ENCODE measurements at regions not wholly inside any gene's neighbourhood (a gene's known extent, or its start where the extent isn't known, plus 50 kb on each side); places are given as distances from the start of the nearest gene placed in this dataset.

DNA sequence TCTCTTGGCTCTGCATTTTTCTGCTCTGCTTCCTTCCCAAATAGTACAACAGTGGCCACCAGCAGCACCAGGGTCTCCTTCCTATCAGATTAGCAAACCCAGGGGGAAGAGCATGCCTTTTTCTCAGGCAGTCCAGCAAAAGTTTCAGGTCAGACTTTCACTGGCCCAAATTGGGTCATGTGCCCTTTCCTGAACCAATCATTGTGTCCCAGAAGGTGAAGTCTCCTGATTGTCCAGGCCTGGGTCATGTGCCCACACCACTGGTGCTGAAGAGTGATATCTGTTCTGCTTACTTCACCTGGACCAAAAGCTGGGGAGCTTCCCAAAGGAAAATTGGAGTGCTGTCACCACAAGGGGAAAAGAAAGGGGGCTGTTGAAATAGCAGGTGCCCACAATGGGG lies 64.1 kb upstream of the ALX4 start (continued):
- TF ChIP-seq MEF2B (IDR thresholded peaks at IDR 0.05; ENCODE audit: partially characterized antibody, poor library complexity, severe bottlenecking) (no peak), ZBED1 (IDR thresholded peaks at IDR 0.05; ENCODE audit: borderline replicate concordance) (no peak), ATF7 (IDR thresholded peaks at IDR 0.05; ENCODE audit: low read depth) (no peak), HDAC6 (IDR thresholded peaks at IDR 0.05; ENCODE audit: unreplicated experiment) (no peak), ZNF24 (IDR thresholded peaks at IDR 0.05) (no peak), SP1 (IDR thresholded peaks at IDR 0.05; ENCODE audit: low read depth, low read length) (no peak)

DNA sequence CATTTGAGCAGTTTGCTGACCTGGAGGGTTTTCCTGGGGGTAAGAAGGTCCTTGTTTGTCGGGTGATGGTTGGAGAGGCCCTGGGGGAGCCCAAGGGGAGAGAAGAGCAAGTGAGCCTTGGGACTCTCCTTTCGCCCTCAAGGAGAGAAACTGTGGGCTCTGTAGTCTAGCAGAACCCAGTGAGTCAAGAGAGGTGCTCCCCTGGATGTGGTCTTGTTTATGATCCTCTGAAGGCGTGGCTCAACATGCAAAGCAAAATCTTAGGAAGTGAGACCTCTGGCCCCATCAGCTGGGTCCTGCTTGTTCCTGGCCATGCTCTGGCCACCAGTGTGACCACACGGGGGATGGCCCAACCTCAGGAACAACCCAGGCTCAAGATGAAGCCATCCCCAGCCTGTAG lies 66.5 kb upstream of the ALX4 start:
- no peak for DNase-seq (ENCODE audit: low read depth, low spot score)
- ChIA-PET CTCF (no interaction called here), RAD21 (ENCODE audit: unreplicated experiment) (no interaction called here), SMC1A (ENCODE audit: uncharacterized antibody, unreplicated experiment) (no interaction called here), POLR2A (no interaction called here)
- Histone ChIP-seq H3K9me3 (replicated peaks; ENCODE audit: control insufficient read depth, insufficient read depth, low read length) (no peaks in the 10 kb centered on the region; the same call in 2 of the 3 replicates), H3K27ac (ENCODE audit: control insufficient read depth, insufficient read depth) (no peak overlapping the region), H3K9ac (ENCODE audit: control insufficient read depth, insufficient read depth, low read length) (no peak overlapping the region), H3K4me1 (ENCODE audit: control insufficient read depth, insufficient read depth, low read length) (no peaks in the 10 kb centered on the region), H3K27me3 (replicated peaks in 1 of 2; ENCODE audit: control insufficient read depth in 2 of 2, insufficient read depth in 2 of 2, low read length in 1 of 2) (no peaks in the 10 kb centered on the region; a peak in 1 of 4 replicates), H3K36me3 (ENCODE audit: control insufficient read depth in 2 of 2, insufficient read depth in 2 of 2, low read length in 1 of 2) (no peaks in the 10 kb centered on the region), H3K4me2 (ENCODE audit: control insufficient read depth, insufficient read depth) (no peak overlapping the region), H4K20me1 (ENCODE audit: control insufficient read depth, insufficient read depth) (no peaks in the 10 kb centered on the region), H3K4me3 (no peak overlapping the region), H2AFZ (ENCODE audit: control insufficient read depth, low read depth, low read length) (no peak overlapping the region), H3K79me2 (ENCODE audit: control insufficient read depth, insufficient read depth, low read length) (no peaks in the 10 kb centered on the region)
- FAIRE-seq: no peak
- intact Hi-C loops (cut with micrococcal nuclease; ENCODE audit: unreplicated experiment): no loop called here
- BruUV-seq (replicated peaks): no TSS peak
- in situ Hi-C loops (cut with MboI): no loop called here
- ATAC-seq: no peak
- 13% methylated on average over 4 of the region's 4 CpGs for WGBS (ENCODE audit: insufficient coverage, insufficient replicate concordance, low lambda C conversion rate, missing lambda C conversion rate)
- TF ChIP-seq, protein P1, sequence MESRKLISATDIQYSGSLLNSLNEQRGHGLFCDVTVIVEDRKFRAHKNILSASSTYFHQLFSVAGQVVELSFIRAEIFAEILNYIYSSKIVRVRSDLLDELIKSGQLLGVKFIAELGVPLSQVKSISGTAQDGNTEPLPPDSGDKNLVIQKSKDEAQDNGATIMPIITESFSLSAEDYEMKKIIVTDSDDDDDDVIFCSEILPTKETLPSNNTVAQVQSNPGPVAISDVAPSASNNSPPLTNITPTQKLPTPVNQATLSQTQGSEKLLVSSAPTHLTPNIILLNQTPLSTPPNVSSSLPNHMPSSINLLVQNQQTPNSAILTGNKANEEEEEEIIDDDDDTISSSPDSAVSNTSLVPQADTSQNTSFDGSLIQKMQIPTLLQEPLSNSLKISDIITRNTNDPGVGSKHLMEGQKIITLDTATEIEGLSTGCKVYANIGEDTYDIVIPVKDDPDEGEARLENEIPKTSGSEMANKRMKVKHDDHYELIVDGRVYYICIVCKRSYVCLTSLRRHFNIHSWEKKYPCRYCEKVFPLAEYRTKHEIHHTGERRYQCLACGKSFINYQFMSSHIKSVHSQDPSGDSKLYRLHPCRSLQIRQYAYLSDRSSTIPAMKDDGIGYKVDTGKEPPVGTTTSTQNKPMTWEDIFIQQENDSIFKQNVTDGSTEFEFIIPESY (IDR thresholded peaks at IDR 0.05): no peak
- TF ChIP-seq ZNF622 (IDR thresholded peaks at IDR 0.05): no peak
- TF ChIP-seq, protein P2, sequence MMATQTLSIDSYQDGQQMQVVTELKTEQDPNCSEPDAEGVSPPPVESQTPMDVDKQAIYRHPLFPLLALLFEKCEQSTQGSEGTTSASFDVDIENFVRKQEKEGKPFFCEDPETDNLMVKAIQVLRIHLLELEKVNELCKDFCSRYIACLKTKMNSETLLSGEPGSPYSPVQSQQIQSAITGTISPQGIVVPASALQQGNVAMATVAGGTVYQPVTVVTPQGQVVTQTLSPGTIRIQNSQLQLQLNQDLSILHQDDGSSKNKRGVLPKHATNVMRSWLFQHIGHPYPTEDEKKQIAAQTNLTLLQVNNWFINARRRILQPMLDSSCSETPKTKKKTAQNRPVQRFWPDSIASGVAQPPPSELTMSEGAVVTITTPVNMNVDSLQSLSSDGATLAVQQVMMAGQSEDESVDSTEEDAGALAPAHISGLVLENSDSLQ (IDR thresholded peaks at IDR 0.05): no peak
- TF ChIP-seq KDM1A (IDR thresholded peaks at IDR 0.05; ENCODE audit: borderline replicate concordance): no peak
- no peak for TF ChIP-seq CHD1 (IDR thresholded peaks at IDR 0.05; ENCODE audit: low read depth, low read length)
- TF ChIP-seq YBX1 (IDR thresholded peaks at IDR 0.05): no peak
- TF ChIP-seq RCOR1 (conservative IDR thresholded peaks at IDR 0.05; ENCODE audit: low read depth, low read length): no peak
- TF ChIP-seq, protein P3, sequence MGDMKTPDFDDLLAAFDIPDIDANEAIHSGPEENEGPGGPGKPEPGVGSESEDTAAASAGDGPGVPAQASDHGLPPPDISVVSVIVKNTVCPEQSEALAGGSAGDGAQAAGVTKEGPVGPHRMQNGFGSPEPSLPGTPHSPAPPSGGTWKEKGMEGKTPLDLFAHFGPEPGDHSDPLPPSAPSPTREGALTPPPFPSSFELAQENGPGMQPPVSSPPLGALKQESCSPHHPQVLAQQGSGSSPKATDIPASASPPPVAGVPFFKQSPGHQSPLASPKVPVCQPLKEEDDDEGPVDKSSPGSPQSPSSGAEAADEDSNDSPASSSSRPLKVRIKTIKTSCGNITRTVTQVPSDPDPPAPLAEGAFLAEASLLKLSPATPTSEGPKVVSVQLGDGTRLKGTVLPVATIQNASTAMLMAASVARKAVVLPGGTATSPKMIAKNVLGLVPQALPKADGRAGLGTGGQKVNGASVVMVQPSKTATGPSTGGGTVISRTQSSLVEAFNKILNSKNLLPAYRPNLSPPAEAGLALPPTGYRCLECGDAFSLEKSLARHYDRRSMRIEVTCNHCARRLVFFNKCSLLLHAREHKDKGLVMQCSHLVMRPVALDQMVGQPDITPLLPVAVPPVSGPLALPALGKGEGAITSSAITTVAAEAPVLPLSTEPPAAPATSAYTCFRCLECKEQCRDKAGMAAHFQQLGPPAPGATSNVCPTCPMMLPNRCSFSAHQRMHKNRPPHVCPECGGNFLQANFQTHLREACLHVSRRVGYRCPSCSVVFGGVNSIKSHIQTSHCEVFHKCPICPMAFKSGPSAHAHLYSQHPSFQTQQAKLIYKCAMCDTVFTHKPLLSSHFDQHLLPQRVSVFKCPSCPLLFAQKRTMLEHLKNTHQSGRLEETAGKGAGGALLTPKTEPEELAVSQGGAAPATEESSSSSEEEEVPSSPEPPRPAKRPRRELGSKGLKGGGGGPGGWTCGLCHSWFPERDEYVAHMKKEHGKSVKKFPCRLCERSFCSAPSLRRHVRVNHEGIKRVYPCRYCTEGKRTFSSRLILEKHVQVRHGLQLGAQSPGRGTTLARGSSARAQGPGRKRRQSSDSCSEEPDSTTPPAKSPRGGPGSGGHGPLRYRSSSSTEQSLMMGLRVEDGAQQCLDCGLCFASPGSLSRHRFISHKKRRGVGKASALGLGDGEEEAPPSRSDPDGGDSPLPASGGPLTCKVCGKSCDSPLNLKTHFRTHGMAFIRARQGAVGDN (IDR thresholded peaks at IDR 0.05): no peak
- no peak for TF ChIP-seq GATAD2B (conservative IDR thresholded peaks at IDR 0.05; ENCODE audit: low read depth)
- TF ChIP-seq CBFB (IDR thresholded peaks at IDR 0.05; ENCODE audit: low read depth): no peak
- TF ChIP-seq, protein P4, sequence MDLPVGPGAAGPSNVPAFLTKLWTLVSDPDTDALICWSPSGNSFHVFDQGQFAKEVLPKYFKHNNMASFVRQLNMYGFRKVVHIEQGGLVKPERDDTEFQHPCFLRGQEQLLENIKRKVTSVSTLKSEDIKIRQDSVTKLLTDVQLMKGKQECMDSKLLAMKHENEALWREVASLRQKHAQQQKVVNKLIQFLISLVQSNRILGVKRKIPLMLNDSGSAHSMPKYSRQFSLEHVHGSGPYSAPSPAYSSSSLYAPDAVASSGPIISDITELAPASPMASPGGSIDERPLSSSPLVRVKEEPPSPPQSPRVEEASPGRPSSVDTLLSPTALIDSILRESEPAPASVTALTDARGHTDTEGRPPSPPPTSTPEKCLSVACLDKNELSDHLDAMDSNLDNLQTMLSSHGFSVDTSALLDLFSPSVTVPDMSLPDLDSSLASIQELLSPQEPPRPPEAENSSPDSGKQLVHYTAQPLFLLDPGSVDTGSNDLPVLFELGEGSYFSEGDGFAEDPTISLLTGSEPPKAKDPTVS (IDR thresholded peaks at IDR 0.05; ENCODE audit: low read depth, low read length): no peak
- TF ChIP-seq PAX5 (IDR thresholded peaks at IDR 0.05; ENCODE audit: borderline replicate concordance, low read depth, low read length): no peak
- TF ChIP-seq ZBED1 (IDR thresholded peaks at IDR 0.05; ENCODE audit: borderline replicate concordance): no peak

Measured in GM12878 (cell line).